Keratinocyte (primary cell): ENCODE measurements at regions not wholly inside any gene's neighbourhood (a gene's known extent, or its start where the extent isn't known, plus 50 kb on each side); places are given as distances from the start of the nearest gene placed in this dataset.

Experiments
- DNase-seq: peaks from one replicate; pipeline ENCODE4 v3.0.0-alpha.2; 2011; ENCODE audit warnings: low read depth, missing footprints, low spot score
- FAIRE-seq: peaks from 2 replicates; lab custom pipeline; 2011; peaks lifted over from hg19 to GRCh38; lab: Jason Lieb, UNC
- H2AFZ ChIP-seq: 2 replicates; pipeline ENCODE4 v1.6.0; 2012; ENCODE audit warnings: low read length, control low read depth, inconsistent platforms; ENCODE audit not compliant: control insufficient read depth
- H3K27ac ChIP-seq: 2 replicates; pipeline ENCODE4 v1.5.1; 2011; ENCODE audit warnings: low read length; ENCODE audit not compliant: control insufficient read depth, insufficient read depth
- H3K27me3 ChIP-seq: 3 replicates; pipeline ENCODE4 v1.6.0; 2011; ENCODE audit warnings: low read length; ENCODE audit not compliant: control insufficient read depth, insufficient read depth; ENCODE audit errors: extremely low read depth
- H3K36me3 ChIP-seq, 2 experiments: 2 replicates in 1 of 2; 3 replicates in 1 of 2; pipeline ENCODE4 v1.5.1; 2011; ENCODE audit warnings: low read length in 2 of 2, mild to moderate bottlenecking in 1 of 2; ENCODE audit not compliant: control insufficient read depth in 2 of 2, insufficient read depth in 2 of 2; ENCODE audit errors: extremely low read depth in 1 of 2
- H3K4me1 ChIP-seq: 3 replicates; pipeline ENCODE4 v1.5.1; 2011; ENCODE audit warnings: low read length; ENCODE audit not compliant: control insufficient read depth, insufficient read depth; ENCODE audit errors: extremely low read depth
- H3K4me2 ChIP-seq: 3 replicates; pipeline ENCODE4 v1.6.0; 2011; ENCODE audit warnings: low read depth, low read length; ENCODE audit not compliant: control insufficient read depth, insufficient read depth; ENCODE audit errors: extremely low read depth
- H3K4me3 ChIP-seq, 3 experiments: fragments of 200-600 bp in 1 of 3; sonication (generic) in 1 of 3; 2 replicates in 2 of 3; 3 replicates in 1 of 3; pipeline ENCODE4 v1.5.1; 2011 to 2016; ENCODE audit warnings: low read length in 3 of 3, mild to moderate bottlenecking in 3 of 3, control low read depth in 2 of 3, inconsistent platforms in 1 of 3, low read depth in 1 of 3, mixed read lengths in 1 of 3, mixed run types in 1 of 3, moderate library complexity in 1 of 3; ENCODE audit not compliant: control insufficient read depth in 2 of 3, insufficient read depth in 2 of 3; ENCODE audit errors: extremely low read depth in 1 of 3
- H3K79me2 ChIP-seq: 2 replicates; pipeline ENCODE4 v1.6.0; 2012; ENCODE audit warnings: low read length; ENCODE audit not compliant: control insufficient read depth, insufficient read depth
- H3K9ac ChIP-seq: 3 replicates; pipeline ENCODE4 v1.6.0; 2011; ENCODE audit warnings: low read length; ENCODE audit not compliant: control insufficient read depth, insufficient read depth; ENCODE audit errors: extremely low read depth
- H3K9me1 ChIP-seq: 3 replicates; pipeline ENCODE4 v1.6.0; 2011; ENCODE audit warnings: low read length; ENCODE audit not compliant: control insufficient read depth, insufficient read depth; ENCODE audit errors: extremely low read depth
- H3K9me3 ChIP-seq: 2 replicates; pipeline ENCODE4 v1.5.1; 2012; ENCODE audit warnings: low read depth, low read length; ENCODE audit not compliant: control insufficient read depth
- H4K20me1 ChIP-seq: 3 replicates; pipeline ENCODE4 v1.6.0; 2011; ENCODE audit warnings: low read length; ENCODE audit not compliant: control insufficient read depth, insufficient read depth; ENCODE audit errors: extremely low read depth
- EZH2 ChIP-seq: IDR thresholded peaks from one replicate; pipeline ENCODE4 v1.6.1; 2012; ENCODE audit warnings: inconsistent platforms, mild to moderate bottlenecking, low read length, moderate library complexity
- dilution Hi-C: fragments of 300-500 bp; cut with MboI; formaldehyde crosslinking; loops from one replicate; pipeline ENCODE4 v1.7.0; 2020; ENCODE audit warnings: low sequenced_read_pairs; ENCODE audit not compliant: extremely low pct_ligation_motif_present
- TF ChIP-seq, protein P1 (sequence below), 3 experiments: IDR thresholded peaks in 1 of 3; conservative IDR thresholded peaks in 1 of 3; optimal IDR thresholded peaks in 1 of 3; 2 replicates in 2 of 3; 3 replicates in 1 of 3; pipeline versions ENCODE3 to v1.5.1; 2011; ENCODE audit warnings: low read length in 3 of 3, mild to moderate bottlenecking in 3 of 3, moderate library complexity in 2 of 3, control low read depth in 1 of 3, inconsistent platforms in 1 of 3; ENCODE audit not compliant: insufficient read depth in 2 of 3; ENCODE audit errors: extremely low read depth in 1 of 3

- Histone ChIP-seq H3K4me1 (no peaks in the 10 kb centered on the region), H3K4me2 (no peak overlapping the region), H4K20me1 (no peaks in the 10 kb centered on the region), H3K9me1 (no peaks in the 10 kb centered on the region), H3K27me3 (no peaks in the 10 kb centered on the region), H3K4me3 (no peak overlapping the region), H3K9ac (no peak overlapping the region), H3K27ac (no peak overlapping the region), H2AFZ (no peak overlapping the region), H3K9me3 (no peaks in the 10 kb centered on the region), H3K79me2 (no peaks in the 10 kb centered on the region), H3K36me3 (no peaks in the 10 kb centered on the region)
- FAIRE-seq (no peak), DNase-seq (no peak)
- TF ChIP-seq, protein P1, sequence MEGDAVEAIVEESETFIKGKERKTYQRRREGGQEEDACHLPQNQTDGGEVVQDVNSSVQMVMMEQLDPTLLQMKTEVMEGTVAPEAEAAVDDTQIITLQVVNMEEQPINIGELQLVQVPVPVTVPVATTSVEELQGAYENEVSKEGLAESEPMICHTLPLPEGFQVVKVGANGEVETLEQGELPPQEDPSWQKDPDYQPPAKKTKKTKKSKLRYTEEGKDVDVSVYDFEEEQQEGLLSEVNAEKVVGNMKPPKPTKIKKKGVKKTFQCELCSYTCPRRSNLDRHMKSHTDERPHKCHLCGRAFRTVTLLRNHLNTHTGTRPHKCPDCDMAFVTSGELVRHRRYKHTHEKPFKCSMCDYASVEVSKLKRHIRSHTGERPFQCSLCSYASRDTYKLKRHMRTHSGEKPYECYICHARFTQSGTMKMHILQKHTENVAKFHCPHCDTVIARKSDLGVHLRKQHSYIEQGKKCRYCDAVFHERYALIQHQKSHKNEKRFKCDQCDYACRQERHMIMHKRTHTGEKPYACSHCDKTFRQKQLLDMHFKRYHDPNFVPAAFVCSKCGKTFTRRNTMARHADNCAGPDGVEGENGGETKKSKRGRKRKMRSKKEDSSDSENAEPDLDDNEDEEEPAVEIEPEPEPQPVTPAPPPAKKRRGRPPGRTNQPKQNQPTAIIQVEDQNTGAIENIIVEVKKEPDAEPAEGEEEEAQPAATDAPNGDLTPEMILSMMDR (optimal IDR thresholded peaks at IDR 0.05 in 1 of 3, IDR thresholded peaks at IDR 0.05 in 1 of 3, conservative IDR thresholded peaks at IDR 0.05 in 1 of 3; ENCODE audit: extremely low read depth in 1 of 3, insufficient read depth in 2 of 3, low read length in 3 of 3): no peak
- no peak for TF ChIP-seq EZH2
- dilution Hi-C loops: no loop called here
Observed at GRCh38 chr2:58866527-58866926, 625.4 kb upstream of the FANCL start.

GRCh38 chr2:58866040-58866439, 624.9 kb upstream of the FANCL start:
- no peaks in the 10 kb centered on the region for H3K27me3 ChIP-seq
- no peak for DNase-seq
- H3K4me3 ChIP-seq: no peak overlapping the region
- H3K79me2 ChIP-seq: no peaks in the 10 kb centered on the region
- no peak overlapping the region for H3K9ac ChIP-seq
- H3K36me3 ChIP-seq: no peaks in the 10 kb centered on the region
- FAIRE-seq: no peak
- H3K9me1 ChIP-seq: no peaks in the 10 kb centered on the region
- H2AFZ ChIP-seq: no peak overlapping the region
- H3K9me3 ChIP-seq: no peaks in the 10 kb centered on the region
- H4K20me1 ChIP-seq: no peaks in the 10 kb centered on the region
- H3K4me2 ChIP-seq: no peak overlapping the region
- TF ChIP-seq EZH2: no peak
- TF ChIP-seq, protein P1 (optimal IDR thresholded peaks at IDR 0.05 in 1 of 3, IDR thresholded peaks at IDR 0.05 in 1 of 3, conservative IDR thresholded peaks at IDR 0.05 in 1 of 3; ENCODE audit: extremely low read depth in 1 of 3, insufficient read depth in 2 of 3, low read length in 3 of 3): no peak
- H3K4me1 ChIP-seq: no peaks in the 10 kb centered on the region
- dilution Hi-C loops: no loop called here
- H3K27ac ChIP-seq: no peak overlapping the region
